ENCODE measurements at regions not wholly inside any gene's neighbourhood (a gene's known extent, or its start where the extent isn't known, plus 50 kb on each side); places are given as distances from the start of the nearest gene placed in this dataset.
A peak's percentile ranks its signal among the peaks of the same experiment; 100 is the strongest.
"Not testable (repeated sequence)": the region's sequence is repeated elsewhere in the genome, so short reads cannot be mapped to it uniquely, and the experiment has no call there.

- Histone ChIP-seq H3K4me1 (ENCODE audit: insufficient read depth, insufficient read length) (no peaks in the 10 kb centered on the region), H3K9ac (ENCODE audit: insufficient read length, low read depth) (no peak overlapping the region), H3K9me3 (ENCODE audit: insufficient read depth, low read length) (no peaks in the 10 kb centered on the region), H3K36me3 (ENCODE audit: insufficient read depth, insufficient read length, low read length) (no peaks in the 10 kb centered on the region), H3K27me3 (ENCODE audit: insufficient read depth, insufficient read length) (no peaks in the 10 kb centered on the region), H3K4me3 (ENCODE audit: insufficient read length, low read depth) (no peak overlapping the region)
- TF ChIP-seq SUZ12 (IDR thresholded peaks at IDR 0.05; ENCODE audit: extremely low read depth, insufficient read depth, insufficient read length): no peak
- no peak for TF ChIP-seq YY1 (IDR thresholded peaks at IDR 0.05; ENCODE audit: insufficient read depth, insufficient read length)
- no peak for TF ChIP-seq ZNF274 (IDR thresholded peaks at IDR 0.05; ENCODE audit: low read depth, low read length)
- DNase-seq (ENCODE audit: low read depth, low spot score): no peak
Measured at GRCh38 chr13:31605076-31605860, 134.1 kb upstream of the RXFP2 start.

GRCh38 chr13:31607531-31607930, 131.8 kb upstream of the RXFP2 start:
- not testable (repeated sequence) for H3K4me1 ChIP-seq (ENCODE audit: insufficient read depth, insufficient read length); H3K27me3 ChIP-seq (ENCODE audit: insufficient read depth, insufficient read length); H3K9me3 ChIP-seq (ENCODE audit: insufficient read depth, low read length); H3K4me3 ChIP-seq (ENCODE audit: insufficient read length, low read depth); H3K9ac ChIP-seq (ENCODE audit: insufficient read length, low read depth); H3K36me3 ChIP-seq (ENCODE audit: insufficient read depth, insufficient read length, low read length)
- peak; percentile 28 for DNase-seq (ENCODE audit: low read depth, low spot score)

- not testable (repeated sequence) for DNase-seq (ENCODE audit: low read depth, low spot score); H3K9me3 ChIP-seq (ENCODE audit: insufficient read depth, low read length); H3K4me1 ChIP-seq (ENCODE audit: insufficient read depth, insufficient read length); H3K4me3 ChIP-seq (ENCODE audit: insufficient read length, low read depth); H3K36me3 ChIP-seq (ENCODE audit: insufficient read depth, insufficient read length, low read length); H3K9ac ChIP-seq (ENCODE audit: insufficient read length, low read depth); H3K27me3 ChIP-seq (ENCODE audit: insufficient read depth, insufficient read length)
Measured at GRCh38 chr13:31608780-31609179, 130.5 kb upstream of the RXFP2 start.

- Histone ChIP-seq H3K9me3 (ENCODE audit: insufficient read depth, low read length) (no peaks in the 10 kb centered on the region), H3K4me3 (ENCODE audit: insufficient read length, low read depth) (no peak overlapping the region), H3K27me3 (ENCODE audit: insufficient read depth, insufficient read length) (no peaks in the 10 kb centered on the region), H3K4me1 (ENCODE audit: insufficient read depth, insufficient read length) (no peaks in the 10 kb centered on the region), H3K9ac (ENCODE audit: insufficient read length, low read depth) (no peak overlapping the region), H3K36me3 (ENCODE audit: insufficient read depth, insufficient read length, low read length) (no peaks in the 10 kb centered on the region)
- TF ChIP-seq ZNF274 (IDR thresholded peaks at IDR 0.05; ENCODE audit: low read depth, low read length): no peak
- TF ChIP-seq YY1 (IDR thresholded peaks at IDR 0.05; ENCODE audit: insufficient read depth, insufficient read length): no peak
- no peak for TF ChIP-seq SUZ12 (IDR thresholded peaks at IDR 0.05; ENCODE audit: extremely low read depth, insufficient read depth, insufficient read length)
- DNase-seq (ENCODE audit: low read depth, low spot score): no peak
Measured at GRCh38 chr13:31610270-31610998, 128.9 kb upstream of the RXFP2 start.

GRCh38 chr13:31611214-31611613, 128.1 kb upstream of the RXFP2 start:
- DNase-seq (ENCODE audit: low read depth, low spot score): no peak
- Histone ChIP-seq H3K36me3 (ENCODE audit: insufficient read depth, insufficient read length, low read length) (no peaks in the 10 kb centered on the region), H3K4me3 (ENCODE audit: insufficient read length, low read depth) (no peak overlapping the region), H3K4me1 (ENCODE audit: insufficient read depth, insufficient read length) (no peaks in the 10 kb centered on the region), H3K9me3 (ENCODE audit: insufficient read depth, low read length) (no peaks in the 10 kb centered on the region), H3K27me3 (ENCODE audit: insufficient read depth, insufficient read length) (no peaks in the 10 kb centered on the region), H3K9ac (ENCODE audit: insufficient read length, low read depth) (no peak overlapping the region)
- TF ChIP-seq SUZ12 (IDR thresholded peaks at IDR 0.05; ENCODE audit: extremely low read depth, insufficient read depth, insufficient read length): no peak
- TF ChIP-seq YY1 (IDR thresholded peaks at IDR 0.05; ENCODE audit: insufficient read depth, insufficient read length): no peak
- TF ChIP-seq ZNF274 (IDR thresholded peaks at IDR 0.05; ENCODE audit: low read depth, low read length): no peak

- H3K9ac ChIP-seq (ENCODE audit: insufficient read length, low read depth): no peak overlapping the region
- H3K4me1 ChIP-seq (ENCODE audit: insufficient read depth, insufficient read length): no peaks in the 10 kb centered on the region
- no peaks in the 10 kb centered on the region for H3K36me3 ChIP-seq (ENCODE audit: insufficient read depth, insufficient read length, low read length)
- DNase-seq (ENCODE audit: low read depth, low spot score): no peak
- H3K4me3 ChIP-seq (ENCODE audit: insufficient read length, low read depth): no peak overlapping the region
- no peaks in the 10 kb centered on the region for H3K9me3 ChIP-seq (ENCODE audit: insufficient read depth, low read length)
- TF ChIP-seq YY1 (IDR thresholded peaks at IDR 0.05; ENCODE audit: insufficient read depth, insufficient read length) (no peak), ZNF274 (IDR thresholded peaks at IDR 0.05; ENCODE audit: low read depth, low read length) (no peak), SUZ12 (IDR thresholded peaks at IDR 0.05; ENCODE audit: extremely low read depth, insufficient read depth, insufficient read length) (no peak)
- no peaks in the 10 kb centered on the region for H3K27me3 ChIP-seq (ENCODE audit: insufficient read depth, insufficient read length)
Measured at GRCh38 chr13:31614073-31614472, 125.3 kb upstream of the RXFP2 start.

- Histone ChIP-seq H3K36me3 (ENCODE audit: insufficient read depth, insufficient read length, low read length) (no peaks in the 10 kb centered on the region), H3K4me1 (ENCODE audit: insufficient read depth, insufficient read length) (no peaks in the 10 kb centered on the region), H3K9ac (ENCODE audit: insufficient read length, low read depth) (no peak overlapping the region), H3K9me3 (ENCODE audit: insufficient read depth, low read length) (no peaks in the 10 kb centered on the region), H3K4me3 (ENCODE audit: insufficient read length, low read depth) (no peak overlapping the region), H3K27me3 (ENCODE audit: insufficient read depth, insufficient read length) (no peaks in the 10 kb centered on the region)
- TF ChIP-seq YY1 (IDR thresholded peaks at IDR 0.05; ENCODE audit: insufficient read depth, insufficient read length): no peak
- no peak for TF ChIP-seq SUZ12 (IDR thresholded peaks at IDR 0.05; ENCODE audit: extremely low read depth, insufficient read depth, insufficient read length)
- no peak for TF ChIP-seq ZNF274 (IDR thresholded peaks at IDR 0.05; ENCODE audit: low read depth, low read length)
- DNase-seq (ENCODE audit: low read depth, low spot score): no peak
Measured at GRCh38 chr13:31614704-31615103, 124.6 kb upstream of the RXFP2 start.
